GM18868 (cell line): ENCODE measurements at regions not wholly inside any gene's neighbourhood (a gene's known extent, or its start where the extent isn't known, plus 50 kb on each side); places are given as distances from the start of the nearest gene placed in this dataset.

Experiments
- ATAC-seq: cut with Tn5 transposase; IDR thresholded peaks from one replicate; pipeline ENCODE4 v1.9.1; 2021; ENCODE audit warnings: mild to moderate bottlenecking, moderate library complexity; ENCODE audit not compliant: unreplicated experiment

DNA sequence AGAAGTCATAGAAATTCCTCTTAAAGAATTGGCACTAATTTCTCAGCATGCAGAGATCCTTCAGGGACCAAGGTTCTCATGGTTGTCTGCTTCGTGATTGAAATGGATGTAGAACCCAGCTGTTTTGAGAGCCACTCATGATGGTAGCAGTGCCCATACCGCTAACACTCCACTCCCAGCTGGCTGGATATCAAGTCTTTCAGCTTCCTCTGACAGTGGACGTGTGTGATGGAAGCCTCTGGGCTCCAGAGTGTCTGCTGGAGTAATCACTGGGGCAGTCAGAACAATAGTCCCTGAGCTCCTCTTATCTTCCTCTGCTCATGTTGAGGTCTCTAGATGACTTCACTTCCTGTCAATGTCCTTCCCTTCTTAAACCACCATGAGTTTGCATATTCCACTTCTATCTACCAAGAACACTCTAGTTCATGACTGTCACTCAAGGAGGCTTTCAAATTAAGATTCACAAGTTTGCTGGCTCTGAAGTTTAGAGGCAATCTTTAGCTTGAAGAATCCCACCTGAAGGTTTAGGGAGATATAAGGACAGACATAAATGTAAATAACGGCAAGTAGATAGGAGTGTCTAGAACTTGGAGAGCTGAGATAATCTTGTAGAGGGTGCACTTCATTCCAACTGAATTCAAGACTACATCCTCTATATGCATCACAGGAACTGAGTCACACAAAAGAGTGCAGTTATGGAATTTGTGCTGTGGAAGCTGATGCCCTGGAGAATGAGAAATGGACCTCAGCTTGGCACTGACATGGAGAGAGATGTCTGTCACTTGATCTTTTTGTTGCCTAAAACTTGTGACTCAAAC lies 64.5 kb upstream of the WDR1 start:
- peak; percentile 88 for ATAC-seq

- ATAC-seq, result no peak
Observed at GRCh38 chr4:10180603-10180926, 64.0 kb upstream of the WDR1 start.

- no peak for ATAC-seq
Observed at GRCh38 chr4:10179957-10180602, 63.5 kb upstream of the WDR1 start.

GRCh38 chr4:10178763-10179162 lies 62.2 kb upstream of the WDR1 start:
- no peak for ATAC-seq

DNA sequence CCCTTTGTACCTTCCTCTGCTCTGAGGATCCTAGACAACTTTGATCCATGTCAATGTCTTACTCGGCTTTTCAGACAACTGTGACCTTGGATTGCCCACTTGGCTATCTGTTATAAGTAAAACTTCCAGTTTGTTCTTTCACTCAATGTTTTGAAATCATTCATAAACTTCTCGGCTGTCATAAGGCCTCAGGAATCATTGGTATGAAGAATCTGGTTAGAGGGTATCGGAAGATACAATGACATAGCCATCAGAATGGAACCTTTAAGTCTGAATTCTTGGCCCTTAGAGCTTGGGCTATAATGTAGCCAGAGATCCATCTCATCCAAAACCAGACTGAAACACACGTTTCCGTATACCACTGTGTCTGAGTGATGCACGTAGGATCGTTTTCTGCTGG lies 59.0 kb upstream of the WDR1 start:
- ATAC-seq, result no peak

DNA sequence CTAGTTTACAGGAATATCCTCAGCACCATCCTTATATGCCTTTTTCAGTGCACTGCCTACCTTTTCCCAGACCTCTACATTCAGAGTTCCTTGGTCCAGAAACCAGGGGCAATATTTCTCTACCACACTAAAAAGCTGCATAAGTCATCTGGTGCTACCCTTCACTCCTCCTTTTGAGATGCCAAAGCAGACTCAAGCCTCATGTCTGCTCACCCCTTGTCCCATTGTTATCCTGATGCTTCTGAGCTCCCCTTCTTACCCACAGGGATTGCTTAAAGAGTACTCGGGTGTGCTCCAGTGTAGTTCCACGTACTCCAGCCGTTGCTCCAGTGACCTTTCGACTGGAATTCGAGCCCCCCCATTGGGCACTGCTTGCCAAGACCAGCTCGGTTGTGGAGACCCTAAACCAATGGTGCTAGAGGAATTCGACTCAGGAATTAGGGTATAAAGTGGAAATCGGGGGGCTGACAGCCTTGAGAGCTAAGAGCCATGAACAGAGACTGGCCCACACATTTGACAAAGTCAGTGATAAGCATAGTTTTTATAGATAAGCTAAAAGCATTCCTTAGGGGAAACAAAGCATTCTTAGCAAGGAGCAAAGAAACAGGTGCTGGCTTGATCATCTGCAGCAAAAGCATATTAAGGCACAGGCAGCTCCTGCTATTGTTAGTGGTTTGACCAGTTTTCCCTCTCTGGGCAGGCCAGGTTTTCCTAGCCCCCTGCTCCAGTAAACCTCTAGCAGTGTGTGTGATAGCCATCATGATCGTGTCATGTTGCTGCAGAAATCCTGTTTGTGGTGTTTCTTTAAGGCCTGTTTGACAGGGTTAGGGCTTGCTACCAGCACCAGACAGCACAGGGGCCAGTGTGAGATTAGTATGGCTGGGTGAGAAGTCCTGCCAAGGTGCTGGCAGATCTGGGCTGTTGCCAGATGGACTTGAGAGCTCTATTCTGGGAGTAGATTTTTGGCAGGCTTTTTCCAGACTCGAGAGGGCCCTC lies 57.5 kb upstream of the WDR1 start:
- ATAC-seq, result no peak

DNA sequence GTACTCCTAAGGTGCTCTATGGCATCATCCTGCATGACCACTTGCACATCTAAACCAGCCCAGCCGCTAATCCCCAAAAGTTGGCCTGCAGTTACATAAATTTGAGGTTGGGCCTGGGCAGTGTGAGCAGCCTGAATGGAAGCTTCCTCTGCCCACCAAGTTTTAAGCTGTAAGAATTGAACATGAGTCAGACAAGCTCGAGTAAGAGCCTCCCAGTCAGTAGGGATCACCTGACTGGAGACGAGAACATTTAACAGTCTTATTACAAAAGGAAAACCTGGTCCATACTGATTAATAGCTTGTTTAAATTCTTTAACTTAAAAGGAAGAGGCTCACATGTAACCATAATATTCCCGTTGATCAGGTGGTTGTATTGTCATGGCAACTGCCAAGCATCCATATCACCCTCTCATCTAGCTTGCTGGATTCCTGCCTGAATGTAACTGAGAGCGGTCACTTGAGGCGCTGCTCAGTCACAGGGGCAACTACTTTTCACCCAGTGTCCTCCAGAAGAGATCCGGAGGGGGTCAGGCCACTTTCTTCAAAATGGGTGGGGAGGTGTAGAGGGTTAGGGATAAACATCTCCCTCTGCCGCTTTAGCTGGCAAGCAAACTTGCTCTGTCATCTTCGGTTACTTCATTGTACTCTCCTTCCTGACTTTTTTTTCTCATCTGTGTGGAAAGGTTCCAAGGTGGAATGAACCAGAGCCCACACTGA lies 56.6 kb upstream of the WDR1 start:
- no peak for ATAC-seq

DNA sequence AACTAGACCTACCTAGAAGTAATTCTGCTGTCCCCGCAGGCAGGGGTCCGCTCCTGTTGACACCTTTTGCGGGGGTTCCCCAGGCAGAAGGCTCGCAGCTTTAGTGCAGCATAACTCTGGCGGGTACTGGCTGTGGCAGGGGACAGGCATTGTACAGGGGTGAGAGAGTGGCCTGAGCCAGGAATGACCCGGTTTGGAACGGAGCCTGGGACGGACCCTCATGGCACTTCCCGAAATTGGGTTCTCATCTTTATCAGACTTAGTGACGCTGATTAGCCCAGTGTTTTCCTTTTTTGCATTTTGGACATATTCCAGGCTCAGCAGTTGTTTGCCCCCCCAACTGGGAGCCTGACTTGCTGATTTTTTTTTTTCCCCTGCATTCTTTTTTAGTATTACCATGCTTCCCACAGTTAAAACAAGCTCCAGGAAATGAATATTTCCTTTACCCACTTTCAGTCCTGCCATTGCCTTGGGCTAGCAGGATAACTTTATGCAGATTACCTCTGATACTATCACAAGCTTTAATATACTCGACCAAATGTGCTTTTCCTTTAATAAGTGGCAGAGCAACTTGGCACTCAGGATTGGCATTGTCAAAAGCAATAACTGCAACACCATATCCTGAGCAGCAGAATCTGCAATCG lies 55.8 kb upstream of the WDR1 start:
- no peak for ATAC-seq

DNA sequence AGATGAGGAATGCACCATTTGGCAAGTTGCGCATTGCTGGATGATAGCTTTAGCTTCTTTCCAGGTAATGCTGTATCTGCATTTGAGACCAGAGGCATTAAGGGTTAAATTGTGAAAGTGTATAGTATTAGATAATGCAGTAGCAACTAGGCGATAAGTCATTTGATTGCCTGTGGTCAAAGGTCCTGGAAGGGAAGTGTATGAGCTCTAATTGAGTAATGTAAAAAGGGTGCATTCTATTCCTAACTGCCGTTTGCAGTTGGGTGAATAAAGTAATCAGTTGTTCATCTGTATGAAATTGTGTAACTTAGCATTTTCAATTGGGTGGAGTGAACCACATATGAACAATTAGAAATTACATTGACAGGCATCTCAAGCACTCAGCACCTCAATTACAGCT lies 54.5 kb upstream of the WDR1 start:
- no peak for ATAC-seq

- no peak for ATAC-seq
Observed at GRCh38 chr4:10169839-10170387, 53.3 kb upstream of the WDR1 start.

GRCh38 chr4:10168151-10168550 lies 51.6 kb upstream of the WDR1 start:
- ATAC-seq, result no peak

GRCh38 chr4:10167201-10167600 lies 50.6 kb upstream of the WDR1 start:
- no peak for ATAC-seq
